Esophagus squamous epithelium (tissue), 5 donors: ENCODE measurements at regions not wholly inside any gene's neighbourhood (a gene's known extent, or its start where the extent isn't known, plus 50 kb on each side); places are given as distances from the start of the nearest gene placed in this dataset.

Source experiments
- DNase-seq: peaks from one replicate; lab custom pipeline; 2025; lab: John Stamatoyannopoulos, UW
- H3K27ac ChIP-seq, 4 donors: fragments of 200-600 bp; sonication (generic); one replicate each; pipeline ENCODE4 v1.5.1; 2016 to 2019; ENCODE audit warnings: mild to moderate bottlenecking in 1 of 4
- H3K27me3 ChIP-seq, 4 donors: fragments of 200-600 bp; sonication (generic); 1 replicate in 3 of 4; 2 replicates in 1 of 4; pipeline versions ENCODE4 v1.5.1 to v1.6.0; 2017 to 2021; ENCODE audit warnings: antibody characterized with exemption in 1 of 4
- H3K36me3 ChIP-seq, 3 donors: fragments of 200-600 bp; sonication (generic); one replicate each; pipeline ENCODE4 v1.5.1; 2016 to 2019
- H3K4me1 ChIP-seq, 3 donors: fragments of 200-600 bp; sonication (generic); one replicate each; pipeline ENCODE4 v1.5.1; 2017 to 2019
- H3K4me3 ChIP-seq, 4 donors: fragments of 200-600 bp; sonication (generic); 1 replicate in 3 of 4; 2 replicates in 1 of 4; pipeline ENCODE4 v1.5.1; 2016 to 2019; ENCODE audit warnings: mild to moderate bottlenecking in 2 of 4, moderate library complexity in 1 of 4
- H3K9me3 ChIP-seq, 3 donors: fragments of 200-600 bp; sonication (generic); one replicate each; pipeline ENCODE4 v1.5.1; 2016 to 2019
- CTCF ChIP-seq, 6 experiments: fragments of 450-650 bp in 4 of 6; fragments of 200-600 bp in 2 of 6; sonication (generic) in 2 of 6; IDR thresholded peaks; one replicate each; pipeline ENCODE4 v1.5.1; 2016 to 2019; ENCODE audit warnings: antibody characterized with exemption in 6 of 6, mild to moderate bottlenecking in 4 of 6, moderate library complexity in 4 of 6
- POLR2A ChIP-seq, 4 donors: fragments of 450-650 bp; IDR thresholded peaks; one replicate each; pipeline ENCODE4 v1.6.1; 2017; ENCODE audit warnings: antibody characterized with exemption in 4 of 4, mild to moderate bottlenecking in 4 of 4, moderate library complexity in 3 of 4
- WGBS, 2 donors: methylation state at CpG; one replicate each; pipeline ENCODE4 v1.1.5; 2018; 5-methylcytosine and 5-hydroxymethylcytosine counted together
- intact Hi-C: fragments of 100-400 bp; cut with DNase I; formaldehyde crosslinking; loops from one replicate; pipeline ENCODE4 v1.15.0; 2022
- donor health status: DM: yes; HTN: yes; CAD: no.

- 73 to 87% methylated on average over 1 of the region's 1 CpG for WGBS, 2 donors
- intact Hi-C loops: no loop called here
- H3K4me3 ChIP-seq: no peak overlapping the region
Observed at GRCh38 chr1:228853637-228854036, 118.4 kb downstream of the RHOU start.

GRCh38 chr1:228854907-228855306, 119.6 kb downstream of the RHOU start:
- Histone ChIP-seq H3K27ac (no peak overlapping the region), H3K9me3 (peaks cover 0 to 4% (median 0%) of the 10 kb centered on the region in 3 donors), H3K36me3 (no peaks in the 10 kb centered on the region), H3K4me1 (no peaks in the 10 kb centered on the region), H3K4me3 (no peak overlapping the region), H3K27me3 (no peaks in the 10 kb centered on the region)
- intact Hi-C loops: no loop called here
- no peak for TF ChIP-seq CTCF (IDR thresholded peaks at IDR 0.05)
- no peak for TF ChIP-seq POLR2A (IDR thresholded peaks at IDR 0.05)
- no peak for DNase-seq
- WGBS, 2 donors: 94 to 96% methylated on average over 3 of the region's 3 CpGs

More at GRCh38 chr1:228853637-228854036, 118.4 kb downstream of the RHOU start:
- Histone ChIP-seq H3K36me3 (no peaks in the 10 kb centered on the region), H3K27me3 (no peaks in the 10 kb centered on the region), H3K4me1 (no peaks in the 10 kb centered on the region), H3K27ac (no peak overlapping the region), H3K9me3 (peaks cover 0 to 4% (median 0%) of the 10 kb centered on the region in 3 donors)
- no peak for TF ChIP-seq POLR2A (IDR thresholded peaks at IDR 0.05)
- TF ChIP-seq CTCF (IDR thresholded peaks at IDR 0.05): no peak
- DNase-seq: no peak

GRCh38 chr1:228857611-228858010, 122.3 kb downstream of the RHOU start:
- peaks cover 0 to 4% (median 0%) of the 10 kb centered on the region in 3 donors for H3K9me3 ChIP-seq
- H3K27me3 ChIP-seq: peaks cover 0 to under 1% (median 0%) of the 10 kb centered on the region in 4 donors
- intact Hi-C loops: no loop called here
- H3K27ac ChIP-seq: no peak overlapping the region
- no peaks in the 10 kb centered on the region for H3K36me3 ChIP-seq
- peaks cover 0 to 16% (median 0%) of the 10 kb centered on the region in 3 donors for H3K4me1 ChIP-seq
- TF ChIP-seq POLR2A (IDR thresholded peaks at IDR 0.05): no peak
- no peak overlapping the region for H3K4me3 ChIP-seq
- DNase-seq: no peak

DNA sequence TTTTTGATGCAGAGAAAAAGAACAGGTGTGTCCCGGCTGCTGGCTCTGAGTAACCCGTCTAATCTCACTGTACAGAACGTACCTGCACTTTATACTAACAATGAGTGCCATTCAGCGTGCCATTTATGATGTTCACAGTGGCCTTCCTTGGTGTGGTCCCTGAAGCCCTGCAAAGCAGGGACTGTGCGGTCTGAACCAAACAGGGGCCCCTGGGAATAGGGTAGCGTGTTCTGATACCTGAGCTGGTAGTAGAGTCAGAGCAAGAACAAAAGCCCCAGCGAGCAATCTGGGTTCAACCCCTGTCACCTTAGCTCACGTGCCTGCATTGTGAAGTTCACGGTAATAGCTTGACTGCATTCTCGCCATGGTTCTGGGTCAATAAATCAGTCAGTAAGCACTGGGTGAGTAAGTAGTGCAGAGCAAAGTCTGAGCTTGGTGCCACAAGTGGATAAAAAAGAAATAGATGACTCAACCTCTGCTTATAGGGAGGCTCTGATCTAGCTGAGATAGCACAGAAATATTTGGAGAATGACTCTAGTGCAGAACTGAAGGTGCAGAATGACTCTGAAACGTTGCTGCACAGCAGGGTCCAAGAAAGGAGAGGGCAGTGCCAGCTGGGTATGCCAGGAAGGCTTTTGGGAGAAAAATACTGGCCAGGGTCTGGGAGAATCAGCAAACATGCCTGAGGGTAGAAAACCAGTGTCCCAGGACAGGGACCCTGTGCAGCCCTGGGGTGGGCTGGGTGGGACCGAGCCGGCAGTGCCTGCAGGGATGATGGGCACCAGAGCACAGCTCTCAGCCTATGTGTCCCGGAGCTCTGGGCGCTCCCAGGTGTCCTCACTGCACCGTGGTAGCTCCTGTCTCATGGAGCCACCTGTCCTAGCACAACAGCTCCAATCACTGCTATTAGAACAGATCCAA, 125.9 kb downstream of the RHOU start:
- H3K27me3 ChIP-seq: peaks cover 0 to 5% (median 0%) of the 10 kb centered on the region in 4 donors
- DNase-seq: no peak
- no peaks in the 10 kb centered on the region for H3K9me3 ChIP-seq
- no peak overlapping the region for H3K27ac ChIP-seq
- H3K4me3 ChIP-seq: no peak overlapping the region
- no peaks in the 10 kb centered on the region for H3K36me3 ChIP-seq
- TF ChIP-seq POLR2A (IDR thresholded peaks at IDR 0.05) (no peak), CTCF (IDR thresholded peaks at IDR 0.05) (no peak)
- intact Hi-C loops: no loop called here
- WGBS, 2 donors: 47 to 58% methylated on average over 10 to 14 of the region's 16 CpGs
- H3K4me1 ChIP-seq: peaks cover 0 to 16% (median 0%) of the 10 kb centered on the region in 3 donors

DNA sequence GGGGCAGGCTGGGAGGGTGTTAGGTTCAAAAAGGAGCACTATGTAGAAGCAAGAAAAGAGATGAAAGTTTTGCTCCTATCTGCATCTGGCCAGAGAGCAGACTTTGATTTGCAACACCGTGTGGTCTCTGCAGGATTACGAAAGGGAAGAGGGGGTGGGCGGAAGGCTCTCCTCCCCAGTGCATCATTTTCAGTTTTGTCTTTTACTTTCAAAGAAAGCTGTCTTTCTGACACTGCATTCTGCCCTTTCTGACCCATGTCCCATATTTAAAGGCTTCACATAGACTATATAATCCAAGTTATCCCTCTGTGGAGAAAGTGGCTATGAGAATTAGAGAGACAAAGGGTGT, 126.5 kb downstream of the RHOU start:
- Histone ChIP-seq H3K27me3 (peaks cover 0 to 5% (median 0%) of the 10 kb centered on the region in 4 donors), H3K27ac (no peak overlapping the region), H3K4me3 (no peak overlapping the region), H3K4me1 (peaks cover 0 to 16% (median 0%) of the 10 kb centered on the region in 3 donors), H3K9me3 (no peaks in the 10 kb centered on the region), H3K36me3 (no peaks in the 10 kb centered on the region)
- no peak for DNase-seq
- 34 to 79% methylated on average over 3 of the region's 3 CpGs for WGBS, 2 donors
- intact Hi-C loops: no loop called here
- TF ChIP-seq CTCF (IDR thresholded peaks at IDR 0.05) (no peak), POLR2A (IDR thresholded peaks at IDR 0.05) (no peak)
